SK-N-MC (cell line): ENCODE measurements at regions not wholly inside any gene's neighbourhood (a gene's known extent, or its start where the extent isn't known, plus 50 kb on each side); places are given as distances from the start of the nearest gene placed in this dataset.

Experiments
- EZH2 ChIP-seq: fragments of 200-600 bp; sonication (generic); IDR thresholded peaks from one replicate; pipeline ENCODE4 v1.6.1; 2017; ENCODE audit warnings: antibody characterized with exemption
- FOXP2 ChIP-seq: optimal IDR thresholded peaks from 2 replicates; pipeline ENCODE3; 2011; ENCODE audit warnings: mild to moderate bottlenecking, moderate library complexity; ENCODE audit not compliant: insufficient read depth; ENCODE audit errors: extremely low read length, control extremely low read depth
- POLR2AphosphoS5 ChIP-seq: IDR thresholded peaks from 2 replicates; pipeline ENCODE4 v1.6.1; 2012; ENCODE audit warnings: mild to moderate bottlenecking, low read depth, low read length, borderline replicate concordance

DNA sequence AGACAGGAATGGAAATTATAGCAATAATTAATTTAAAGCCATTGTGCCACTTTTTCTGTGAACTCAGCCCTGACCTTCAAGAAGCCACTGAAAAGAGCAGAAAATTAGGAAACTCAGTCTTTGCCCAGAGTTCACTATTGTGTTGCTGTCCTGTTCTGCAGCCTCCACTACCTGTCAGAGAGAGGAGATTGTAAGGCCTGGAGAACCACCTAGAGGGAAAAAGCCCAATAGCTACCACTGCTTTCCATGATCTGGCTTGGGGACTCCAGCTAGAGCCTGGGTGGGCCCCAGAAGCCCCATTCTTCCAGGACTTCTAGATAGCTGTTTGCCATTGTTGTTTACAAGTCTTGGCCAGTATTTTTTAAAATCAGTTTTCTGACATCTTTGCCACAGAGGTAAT, 176.1 kb upstream of the KLF7 start:
- no peak for TF ChIP-seq POLR2AphosphoS5
- no peak for TF ChIP-seq EZH2
- TF ChIP-seq FOXP2: no peak
